ENCODE measurements at regions not wholly inside any gene's neighbourhood (a gene's known extent, or its start where the extent isn't known, plus 50 kb on each side); places are given as distances from the start of the nearest gene placed in this dataset.

GRCh38 chr3:164741869-164742268, 336.4 kb downstream of the SI start:
- TF ChIP-seq, protein P1, sequence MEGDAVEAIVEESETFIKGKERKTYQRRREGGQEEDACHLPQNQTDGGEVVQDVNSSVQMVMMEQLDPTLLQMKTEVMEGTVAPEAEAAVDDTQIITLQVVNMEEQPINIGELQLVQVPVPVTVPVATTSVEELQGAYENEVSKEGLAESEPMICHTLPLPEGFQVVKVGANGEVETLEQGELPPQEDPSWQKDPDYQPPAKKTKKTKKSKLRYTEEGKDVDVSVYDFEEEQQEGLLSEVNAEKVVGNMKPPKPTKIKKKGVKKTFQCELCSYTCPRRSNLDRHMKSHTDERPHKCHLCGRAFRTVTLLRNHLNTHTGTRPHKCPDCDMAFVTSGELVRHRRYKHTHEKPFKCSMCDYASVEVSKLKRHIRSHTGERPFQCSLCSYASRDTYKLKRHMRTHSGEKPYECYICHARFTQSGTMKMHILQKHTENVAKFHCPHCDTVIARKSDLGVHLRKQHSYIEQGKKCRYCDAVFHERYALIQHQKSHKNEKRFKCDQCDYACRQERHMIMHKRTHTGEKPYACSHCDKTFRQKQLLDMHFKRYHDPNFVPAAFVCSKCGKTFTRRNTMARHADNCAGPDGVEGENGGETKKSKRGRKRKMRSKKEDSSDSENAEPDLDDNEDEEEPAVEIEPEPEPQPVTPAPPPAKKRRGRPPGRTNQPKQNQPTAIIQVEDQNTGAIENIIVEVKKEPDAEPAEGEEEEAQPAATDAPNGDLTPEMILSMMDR (IDR thresholded peaks at IDR 0.05): no peak
- no peak for TF ChIP-seq ZFX (IDR thresholded peaks at IDR 0.05; ENCODE audit: borderline replicate concordance)
